ENCODE measurements at regions not wholly inside any gene's neighbourhood (a gene's known extent, or its start where the extent isn't known, plus 50 kb on each side); places are given as distances from the start of the nearest gene placed in this dataset.

- Mint-ChIP-seq H3K27ac (no peak overlapping the region), H3K4me1 (peaks cover 24 to 25% of the 10 kb centered on the region in 2 experiments), H3K9me3 (no peaks in the 10 kb centered on the region), H3K36me3 (ENCODE audit: insufficient read depth in 1 of 3, low read depth in 3 of 3) (no peaks in the 10 kb centered on the region), H3K4me3 (no peak overlapping the region), H3K27me3 (ENCODE audit: low read depth) (no peaks in the 10 kb centered on the region)
- Histone ChIP-seq H3K18ac (ENCODE audit: insufficient read length, low read depth, low read length) (no peak overlapping the region), H3K14ac (ENCODE audit: insufficient read depth, low read length) (no peak overlapping the region), H2AK5ac (ENCODE audit: insufficient read length, low read length) (no peak overlapping the region), H3K23ac (ENCODE audit: insufficient read length, low read depth, low read length) (no peak overlapping the region), H3K4me2 (ENCODE audit: insufficient read depth, insufficient read length, low read length) (no peak overlapping the region), H3K9me3 (ENCODE audit: control insufficient read depth, low read depth, low read length) (no peaks in the 10 kb centered on the region), H3K27ac (ENCODE audit: insufficient read length, low read depth, low read length) (no peak overlapping the region), H3K27me3 (ENCODE audit: insufficient read depth, low read length) (no peaks in the 10 kb centered on the region), H3K9ac (ENCODE audit: extremely low read depth, insufficient read length, low read length) (no peak overlapping the region), H3K79me2 (ENCODE audit: insufficient read depth, low read length) (no peaks in the 10 kb centered on the region), H3T11ph (ENCODE audit: low read length) (no peak overlapping the region), H3K79me1 (ENCODE audit: insufficient read depth, low read depth, low read length, poor library complexity, severe bottlenecking) (no peaks in the 10 kb centered on the region), H2BK12ac (ENCODE audit: insufficient read length, low read depth, low read length) (no peak overlapping the region), H2AFZ (ENCODE audit: low read length) (no peak overlapping the region), H4K91ac (ENCODE audit: insufficient read length, low read depth, low read length) (no peak overlapping the region), H2BK5ac (ENCODE audit: insufficient read length, low read length) (no peak overlapping the region), H4K8ac (replicated peaks; ENCODE audit: insufficient read length, low read depth, low read length) (no peak overlapping the region), H4K20me1 (ENCODE audit: control insufficient read depth, insufficient read depth, insufficient read length) (no peaks in the 10 kb centered on the region), H3K23me2 (ENCODE audit: insufficient read length, low read depth, low read length, poor library complexity, severe bottlenecking) (no peaks in the 10 kb centered on the region), H2BK20ac (ENCODE audit: low read depth, low read length, poor library complexity, severe bottlenecking) (no peak overlapping the region), H3K4ac (ENCODE audit: low read depth, low read length) (no peak overlapping the region), H2BK15ac (ENCODE audit: low read depth, low read length) (no peak overlapping the region), H2BK120ac (ENCODE audit: low read depth, low read length, poor library complexity, severe bottlenecking) (no peak overlapping the region), H3K4me1 (ENCODE audit: insufficient read depth, low read length) (peaks cover 3% of the 10 kb centered on the region), H4K5ac (ENCODE audit: insufficient read length, low read depth, low read length) (no peak overlapping the region), H3K56ac (ENCODE audit: insufficient read length, low read depth, low read length) (no peak overlapping the region)
- no peak for DNase-seq
- WGBS (ENCODE audit: extremely low coverage, insufficient read length, low lambda C conversion rate): no CpG with 5 or more reads among the region's 5 CpGs
- no peak for TF ChIP-seq CTCF (conservative IDR thresholded peaks at IDR 0.05)
Observed at GRCh38 chr2:144598906-144599305, 79.0 kb upstream of the ZEB2 start.
